SW 1271 (cell line): ENCODE measurements at regions not wholly inside any gene's neighbourhood (a gene's known extent, or its start where the extent isn't known, plus 50 kb on each side); places are given as distances from the start of the nearest gene placed in this dataset.

Source experiments
- DNase-seq, 2 experiments: peaks; one replicate each; lab custom pipeline; 2025; lab: John Stamatoyannopoulos, UW

DNA sequence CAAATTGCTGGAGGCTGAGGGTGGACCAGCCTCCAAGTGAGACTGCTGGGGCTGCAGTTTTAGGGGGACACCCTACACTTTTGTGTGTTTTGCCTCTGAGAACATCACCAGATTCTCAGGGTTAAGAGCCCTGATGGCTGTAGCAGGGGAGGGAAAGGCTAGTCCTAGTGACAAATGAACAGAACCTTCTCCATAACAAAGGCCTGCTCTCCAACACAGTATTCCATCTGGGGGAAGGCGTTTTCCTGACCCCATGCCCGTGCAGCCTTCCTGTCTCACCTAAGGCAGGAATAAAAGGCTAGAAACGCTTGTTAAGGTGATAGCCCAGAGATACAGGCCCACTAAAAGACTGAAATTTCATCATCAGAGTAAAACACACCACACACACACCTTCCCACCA lies 50.2 kb upstream of the NSMCE3 start:
- DNase-seq: no peak
